SK-N-SH (cell line): ENCODE measurements at regions not wholly inside any gene's neighbourhood (a gene's known extent, or its start where the extent isn't known, plus 50 kb on each side); places are given as distances from the start of the nearest gene placed in this dataset.

Source experiments
- CTCF ChIA-PET: fragments of 300-600, 350-600 bp; formaldehyde crosslinking; extraction: SDS; loops from one replicate; lab custom pipeline; 2021; lab: Yijun Ruan, JAX
- POLR2A ChIA-PET: fragments of 350-600 bp; sonication (Branson Sonifier 250); formaldehyde crosslinking; extraction: SDS; loops from one replicate; lab custom pipeline; 2020; ENCODE audit warnings: antibody characterized with exemption, inconsistent platforms; lab: Yijun Ruan, JAX
- DNase-seq: peaks from one replicate; pipeline ENCODE4 v3.0.0; 2012
- H2AFZ ChIP-seq: fragments of 200-600 bp; sonication (generic); 2 replicates; pipeline ENCODE4 v1.8.1; 2016; ENCODE audit warnings: antibody characterized with exemption, mild to moderate bottlenecking, low read depth
- H3F3A ChIP-seq: fragments of 200-600 bp; sonication (generic); replicated peaks from 2 replicates; pipeline ENCODE3; 2016; ENCODE audit warnings: antibody characterized with exemption, mild to moderate bottlenecking; ENCODE audit not compliant: insufficient read depth
- H3K27ac ChIP-seq, 2 experiments: fragments of 200-500 bp in 1 of 2; fragments of 200-600 bp in 1 of 2; sonication (Bioruptor generic) in 1 of 2; sonication (generic), shearing (Covaris generic) in 1 of 2; 2 replicates each; pipeline versions ENCODE4 v1.5.1 to v1.6.1; 2014 to 2016; ENCODE audit warnings: low read depth in 2 of 2, inconsistent platforms in 1 of 2, low read length in 1 of 2, mild to moderate bottlenecking in 1 of 2, mixed read lengths in 1 of 2
- H3K27me3 ChIP-seq: fragments of 200-600 bp; sonication (generic), shearing (Covaris generic); 2 replicates; pipeline ENCODE4 v1.6.1; 2016; ENCODE audit warnings: mixed run types; ENCODE audit not compliant: insufficient read depth
- H3K36me3 ChIP-seq, 2 experiments: fragments of 200-500 bp in 1 of 2; fragments of 200-600 bp in 1 of 2; sonication (Bioruptor generic) in 1 of 2; sonication (generic) in 1 of 2; replicated peaks in 1 of 2; 2 replicates each; pipeline versions ENCODE3 to v1.5.1; 2014 to 2016; ENCODE audit warnings: low read length in 1 of 2, mild to moderate bottlenecking in 1 of 2; ENCODE audit not compliant: insufficient read depth in 2 of 2, control insufficient read depth in 1 of 2
- H3K4me1 ChIP-seq, 2 experiments: fragments of 200-500 bp in 1 of 2; fragments of 200-600 bp in 1 of 2; sonication (Bioruptor generic) in 1 of 2; sonication (generic), shearing (Covaris generic) in 1 of 2; 2 replicates each; pipeline versions ENCODE4 v1.5.1 to v1.6.1; 2014 to 2016; ENCODE audit warnings: low read depth in 1 of 2, low read length in 1 of 2, mixed run types in 1 of 2; ENCODE audit not compliant: insufficient read depth in 2 of 2, control insufficient read depth in 1 of 2
- H3K4me2 ChIP-seq: fragments of 200-600 bp; sonication (generic), shearing (Covaris generic); 2 replicates; pipeline ENCODE4 v1.6.1; 2017; ENCODE audit warnings: mixed run types
- H3K4me3 ChIP-seq, 2 experiments: fragments of 200-500 bp in 1 of 2; fragments of 200-600 bp in 1 of 2; sonication (Bioruptor generic) in 1 of 2; sonication (generic), shearing (Covaris generic) in 1 of 2; 2 replicates each; pipeline versions ENCODE4 v1.5.1 to v1.8.1; 2014 to 2016; ENCODE audit warnings: low read depth in 2 of 2, inconsistent platforms in 1 of 2, low read length in 1 of 2, mild to moderate bottlenecking in 1 of 2, mixed read lengths in 1 of 2, moderate library complexity in 1 of 2
- H3K79me2 ChIP-seq: fragments of 200-600 bp; sonication (generic); 2 replicates; pipeline ENCODE4 v1.8.1; 2017; ENCODE audit warnings: mild to moderate bottlenecking; ENCODE audit not compliant: insufficient read depth
- H3K9ac ChIP-seq: fragments of 200-600 bp; sonication (generic); 2 replicates; pipeline ENCODE4 v1.6.1; 2017; ENCODE audit warnings: mixed run types
- H3K9me2 ChIP-seq: fragments of 200-600 bp; sonication (generic); 2 replicates; pipeline ENCODE4 v1.6.1; 2017; ENCODE audit warnings: mixed run types
- H3K9me3 ChIP-seq: fragments of 200-600 bp; sonication (generic); 2 replicates; pipeline ENCODE4 v1.6.1; 2017; ENCODE audit warnings: mixed run types, mild to moderate bottlenecking, moderate library complexity
- H4K20me1 ChIP-seq: fragments of 200-600 bp; sonication (generic); 2 replicates; pipeline ENCODE4 v1.6.1; 2017; ENCODE audit warnings: mild to moderate bottlenecking, mixed run types; ENCODE audit not compliant: insufficient read depth
- CHD2 ChIP-seq: fragments of 150-350 bp; IDR thresholded peaks from 2 replicates; pipeline ENCODE4 v1.6.1; 2018; ENCODE audit warnings: low read length; ENCODE audit not compliant: partially characterized antibody
- ELF1 ChIP-seq: IDR thresholded peaks from 2 replicates; pipeline ENCODE4 v1.4.0; 2012
- FOSL2 ChIP-seq: IDR thresholded peaks from 2 replicates; pipeline ENCODE4 v1.4.0; 2012; ENCODE audit warnings: low read depth, mild to moderate bottlenecking, moderate library complexity, borderline replicate concordance
- FOXJ3 ChIP-seq: sonication (generic); formaldehyde crosslinking; IDR thresholded peaks from 2 replicates; pipeline ENCODE4 v1.5.1; 2020; ENCODE audit warnings: mild to moderate bottlenecking, missing genetic modification reagents
- GABPA ChIP-seq: IDR thresholded peaks from 2 replicates; pipeline ENCODE4 v1.4.0; 2012; ENCODE audit warnings: low read depth, mild to moderate bottlenecking
- MXI1 ChIP-seq: IDR thresholded peaks from 2 replicates; pipeline ENCODE4 v1.6.1; 2012; ENCODE audit warnings: mild to moderate bottlenecking, low read depth, low read length, improper control_type of control experiment
- NRF1 ChIP-seq: IDR thresholded peaks from 2 replicates; pipeline ENCODE4 v1.6.1; 2012; ENCODE audit warnings: low read depth, mild to moderate bottlenecking, low read length
- RCOR1 ChIP-seq: fragments of 150-350 bp; IDR thresholded peaks from 2 replicates; pipeline ENCODE4 v1.6.1; 2017; ENCODE audit warnings: antibody characterized with exemption, low read length
- RFX5 ChIP-seq: IDR thresholded peaks from 2 replicates; pipeline ENCODE4 v1.6.1; 2012; ENCODE audit warnings: mild to moderate bottlenecking, improper control_type of control experiment, low read length
- SIN3A ChIP-seq: IDR thresholded peaks from 2 replicates; pipeline ENCODE4 v1.6.1; 2012; ENCODE audit warnings: low read depth, mild to moderate bottlenecking, low read length, moderate library complexity, borderline replicate concordance
- SMC3 ChIP-seq: IDR thresholded peaks from 2 replicates; pipeline ENCODE4 v1.6.1; 2012; ENCODE audit warnings: low read depth, low read length, improper control_type of control experiment
- TEAD4 ChIP-seq: IDR thresholded peaks from 2 replicates; pipeline ENCODE4 v1.4.0; 2012; ENCODE audit warnings: mild to moderate bottlenecking, borderline replicate concordance; ENCODE audit not compliant: insufficient read depth
- YY1 ChIP-seq: IDR thresholded peaks from 2 replicates; pipeline ENCODE4 v1.4.0; 2012; ENCODE audit warnings: low read depth, mild to moderate bottlenecking
- WGBS: methylation state at CpG from one replicate; pipeline ENCODE4 v1.1.6; 2017; ENCODE audit warnings: low lambda C conversion rate; 5-methylcytosine and 5-hydroxymethylcytosine counted together
- TF ChIP-seq, protein P1 (sequence below): IDR thresholded peaks from 2 replicates; pipeline ENCODE4 v1.6.1; 2012; ENCODE audit warnings: mild to moderate bottlenecking, low read depth, low read length, moderate library complexity
- TF ChIP-seq, protein P2 (sequence below): fragments of 150-350 bp; IDR thresholded peaks from 2 replicates; pipeline ENCODE4 v1.6.1; 2016; ENCODE audit warnings: mild to moderate bottlenecking, low read depth, low read length
- TF ChIP-seq, protein P3 (sequence below): fragments of 200-600 bp; sonication (generic); IDR thresholded peaks from 2 replicates; pipeline ENCODE4 v1.6.1; 2017; ENCODE audit warnings: antibody characterized with exemption, mild to moderate bottlenecking, moderate library complexity

DNA sequence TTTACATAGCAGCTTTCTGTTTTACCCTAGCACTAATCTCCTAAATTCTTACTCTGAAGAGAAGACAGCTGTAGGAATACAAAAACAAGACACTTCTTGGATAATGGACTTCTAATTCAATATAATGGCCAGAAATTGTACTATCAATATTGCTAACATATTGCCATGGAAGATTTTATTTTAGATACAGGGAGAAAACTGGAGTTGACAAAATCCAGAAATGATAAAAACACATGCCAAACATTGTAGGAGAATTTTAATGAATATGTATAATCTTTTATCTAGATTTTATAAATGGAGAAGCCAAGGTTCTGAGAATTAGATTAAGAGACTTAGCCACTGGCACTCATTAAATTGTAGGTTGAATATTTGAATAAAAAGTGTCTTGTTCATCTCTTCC lies 1838.8 kb upstream of the LRRTM1 start:
- Histone ChIP-seq H3K9me2 (no peaks in the 10 kb centered on the region), H3K27ac (no peak overlapping the region), H3K9ac (no peak overlapping the region)
- DNase-seq = peak; percentile 1
- TF ChIP-seq FOSL2 (no peak), SIN3A (no peak), CHD2 (no peak), GABPA (no peak), RFX5 (no peak), MXI1 (no peak), SMC3 (no peak), TEAD4 (no peak)
- TF ChIP-seq, protein P1, sequence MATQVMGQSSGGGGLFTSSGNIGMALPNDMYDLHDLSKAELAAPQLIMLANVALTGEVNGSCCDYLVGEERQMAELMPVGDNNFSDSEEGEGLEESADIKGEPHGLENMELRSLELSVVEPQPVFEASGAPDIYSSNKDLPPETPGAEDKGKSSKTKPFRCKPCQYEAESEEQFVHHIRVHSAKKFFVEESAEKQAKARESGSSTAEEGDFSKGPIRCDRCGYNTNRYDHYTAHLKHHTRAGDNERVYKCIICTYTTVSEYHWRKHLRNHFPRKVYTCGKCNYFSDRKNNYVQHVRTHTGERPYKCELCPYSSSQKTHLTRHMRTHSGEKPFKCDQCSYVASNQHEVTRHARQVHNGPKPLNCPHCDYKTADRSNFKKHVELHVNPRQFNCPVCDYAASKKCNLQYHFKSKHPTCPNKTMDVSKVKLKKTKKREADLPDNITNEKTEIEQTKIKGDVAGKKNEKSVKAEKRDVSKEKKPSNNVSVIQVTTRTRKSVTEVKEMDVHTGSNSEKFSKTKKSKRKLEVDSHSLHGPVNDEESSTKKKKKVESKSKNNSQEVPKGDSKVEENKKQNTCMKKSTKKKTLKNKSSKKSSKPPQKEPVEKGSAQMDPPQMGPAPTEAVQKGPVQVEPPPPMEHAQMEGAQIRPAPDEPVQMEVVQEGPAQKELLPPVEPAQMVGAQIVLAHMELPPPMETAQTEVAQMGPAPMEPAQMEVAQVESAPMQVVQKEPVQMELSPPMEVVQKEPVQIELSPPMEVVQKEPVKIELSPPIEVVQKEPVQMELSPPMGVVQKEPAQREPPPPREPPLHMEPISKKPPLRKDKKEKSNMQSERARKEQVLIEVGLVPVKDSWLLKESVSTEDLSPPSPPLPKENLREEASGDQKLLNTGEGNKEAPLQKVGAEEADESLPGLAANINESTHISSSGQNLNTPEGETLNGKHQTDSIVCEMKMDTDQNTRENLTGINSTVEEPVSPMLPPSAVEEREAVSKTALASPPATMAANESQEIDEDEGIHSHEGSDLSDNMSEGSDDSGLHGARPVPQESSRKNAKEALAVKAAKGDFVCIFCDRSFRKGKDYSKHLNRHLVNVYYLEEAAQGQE = no peak
- TF ChIP-seq, protein P2, sequence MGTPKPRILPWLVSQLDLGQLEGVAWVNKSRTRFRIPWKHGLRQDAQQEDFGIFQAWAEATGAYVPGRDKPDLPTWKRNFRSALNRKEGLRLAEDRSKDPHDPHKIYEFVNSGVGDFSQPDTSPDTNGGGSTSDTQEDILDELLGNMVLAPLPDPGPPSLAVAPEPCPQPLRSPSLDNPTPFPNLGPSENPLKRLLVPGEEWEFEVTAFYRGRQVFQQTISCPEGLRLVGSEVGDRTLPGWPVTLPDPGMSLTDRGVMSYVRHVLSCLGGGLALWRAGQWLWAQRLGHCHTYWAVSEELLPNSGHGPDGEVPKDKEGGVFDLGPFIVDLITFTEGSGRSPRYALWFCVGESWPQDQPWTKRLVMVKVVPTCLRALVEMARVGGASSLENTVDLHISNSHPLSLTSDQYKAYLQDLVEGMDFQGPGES = no peak
- TF ChIP-seq, all 33 proteins: peak for 0
- H3K79me2 ChIP-seq = no peaks in the 10 kb centered on the region
- POLR2A ChIA-PET = no interaction called here
- no peaks in the 10 kb centered on the region for H4K20me1 ChIP-seq
- H3F3A ChIP-seq = no peaks in the 10 kb centered on the region
- no peak overlapping the region for H3K4me3 ChIP-seq
- CTCF ChIA-PET = interaction anchor here (1.3 kb wide), 1 partner anchor 10 kb away, joined by 4 read pairs; no protein-coding TSS in a partner anchor
- no peaks in the 10 kb centered on the region for H3K9me3 ChIP-seq
- H2AFZ ChIP-seq = no peak overlapping the region
- H3K4me1 ChIP-seq = no peaks in the 10 kb centered on the region
- no peak overlapping the region for H3K4me2 ChIP-seq
- no peaks in the 10 kb centered on the region for H3K27me3 ChIP-seq
- no peaks in the 10 kb centered on the region for H3K36me3 ChIP-seq

DNA sequence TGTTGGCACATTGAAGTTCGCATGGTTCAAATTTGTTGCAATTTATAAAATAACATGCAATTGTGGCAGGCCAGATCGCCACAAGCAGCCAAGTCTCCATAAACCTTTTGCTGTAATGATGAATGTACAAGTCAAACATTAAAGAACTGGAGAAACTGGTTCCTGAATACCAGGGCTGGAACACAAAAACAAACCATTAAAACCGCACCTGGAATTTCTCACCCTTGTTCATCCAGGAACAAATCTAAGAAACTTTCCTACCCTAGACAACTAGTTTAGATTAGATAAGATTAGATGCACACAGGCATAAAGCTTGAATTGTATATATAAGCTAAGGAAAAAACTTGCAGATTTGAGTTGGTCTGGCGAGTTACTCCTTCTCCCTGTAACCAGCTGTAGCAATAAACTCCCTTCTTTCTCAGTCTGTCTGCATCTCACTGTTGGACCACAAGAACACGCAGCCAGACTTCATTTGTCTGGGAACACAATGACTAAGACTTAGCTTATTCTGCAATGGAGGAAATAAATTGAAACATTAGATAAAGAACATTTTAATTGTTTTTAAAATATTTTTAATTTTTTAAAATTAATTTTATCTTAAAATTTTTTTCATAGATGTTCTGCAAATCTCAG lies 1835.5 kb upstream of the LRRTM1 start:
- H3K4me1 ChIP-seq = no peaks in the 10 kb centered on the region
- no peaks in the 10 kb centered on the region for H3K9me3 ChIP-seq
- H3K4me2 ChIP-seq = no peak overlapping the region
- H3F3A ChIP-seq = no peaks in the 10 kb centered on the region
- H3K79me2 ChIP-seq = no peaks in the 10 kb centered on the region
- no peak overlapping the region for H3K4me3 ChIP-seq
- H3K9me2 ChIP-seq = no peaks in the 10 kb centered on the region
- POLR2A ChIA-PET = no interaction called here
- no peak overlapping the region for H2AFZ ChIP-seq
- H4K20me1 ChIP-seq = no peaks in the 10 kb centered on the region
- no peaks in the 10 kb centered on the region for H3K36me3 ChIP-seq
- DNase-seq = no peak
- no peaks in the 10 kb centered on the region for H3K27me3 ChIP-seq
- CTCF ChIA-PET = no interaction called here
- 21% methylated on average over 5 of the region's 5 CpGs for WGBS
- no peak overlapping the region for H3K27ac ChIP-seq
- no peak overlapping the region for H3K9ac ChIP-seq
- TF ChIP-seq, protein P1 = no peak
- no peak for TF ChIP-seq NRF1
- no peak for TF ChIP-seq YY1
- TF ChIP-seq RCOR1 = no peak
- TF ChIP-seq, protein P3, sequence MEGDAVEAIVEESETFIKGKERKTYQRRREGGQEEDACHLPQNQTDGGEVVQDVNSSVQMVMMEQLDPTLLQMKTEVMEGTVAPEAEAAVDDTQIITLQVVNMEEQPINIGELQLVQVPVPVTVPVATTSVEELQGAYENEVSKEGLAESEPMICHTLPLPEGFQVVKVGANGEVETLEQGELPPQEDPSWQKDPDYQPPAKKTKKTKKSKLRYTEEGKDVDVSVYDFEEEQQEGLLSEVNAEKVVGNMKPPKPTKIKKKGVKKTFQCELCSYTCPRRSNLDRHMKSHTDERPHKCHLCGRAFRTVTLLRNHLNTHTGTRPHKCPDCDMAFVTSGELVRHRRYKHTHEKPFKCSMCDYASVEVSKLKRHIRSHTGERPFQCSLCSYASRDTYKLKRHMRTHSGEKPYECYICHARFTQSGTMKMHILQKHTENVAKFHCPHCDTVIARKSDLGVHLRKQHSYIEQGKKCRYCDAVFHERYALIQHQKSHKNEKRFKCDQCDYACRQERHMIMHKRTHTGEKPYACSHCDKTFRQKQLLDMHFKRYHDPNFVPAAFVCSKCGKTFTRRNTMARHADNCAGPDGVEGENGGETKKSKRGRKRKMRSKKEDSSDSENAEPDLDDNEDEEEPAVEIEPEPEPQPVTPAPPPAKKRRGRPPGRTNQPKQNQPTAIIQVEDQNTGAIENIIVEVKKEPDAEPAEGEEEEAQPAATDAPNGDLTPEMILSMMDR = no peak
- TF ChIP-seq FOXJ3 (CRISPR knock-in tag) = no peak
- TF ChIP-seq ELF1 = no peak
- TF ChIP-seq, protein P2 = no peak
